Hepatocyte (in vitro differentiated cells): ENCODE measurements at regions not wholly inside any gene's neighbourhood (a gene's known extent, or its start where the extent isn't known, plus 50 kb on each side); places are given as distances from the start of the nearest gene placed in this dataset.

Experiments
- DNase-seq: peaks from one replicate; pipeline ENCODE4 v3.0.0-alpha.2; 2016; ENCODE audit warnings: low spot score
- H2AFZ ChIP-seq: fragments of 200-600 bp; sonication (generic); 2 replicates; pipeline ENCODE4 v1.6.0; 2016; ENCODE audit warnings: antibody characterized with exemption, mild to moderate bottlenecking
- H3K27ac ChIP-seq: fragments of 200-600 bp; sonication (generic); 2 replicates; pipeline ENCODE4 v1.5.1; 2016; ENCODE audit warnings: mild to moderate bottlenecking
- H3K27me3 ChIP-seq: fragments of 200-600 bp; sonication (generic); 2 replicates; pipeline ENCODE4 v1.6.1; 2016
- H3K36me3 ChIP-seq: fragments of 200-600 bp; sonication (generic); replicated peaks from 2 replicates; pipeline ENCODE4 v1.5.1; 2016; ENCODE audit warnings: low read depth; ENCODE audit not compliant: insufficient read depth
- H3K4me1 ChIP-seq: fragments of 200-600 bp; sonication (generic); 2 replicates; pipeline ENCODE4 v1.5.1; 2016; ENCODE audit warnings: mild to moderate bottlenecking, moderate library complexity; ENCODE audit not compliant: insufficient read depth
- H3K4me2 ChIP-seq: fragments of 200-600 bp; sonication (generic); 2 replicates; pipeline ENCODE4 v1.6.0; 2016
- H3K4me3 ChIP-seq: fragments of 200-600 bp; sonication (generic); 2 replicates; pipeline ENCODE4 v1.5.1; 2016; ENCODE audit warnings: mild to moderate bottlenecking
- H3K79me2 ChIP-seq: fragments of 200-600 bp; sonication (generic); 2 replicates; pipeline ENCODE4 v1.6.0; 2017; ENCODE audit warnings: mild to moderate bottlenecking
- H3K9me2 ChIP-seq: fragments of 200-600 bp; sonication (generic); replicated peaks from 2 replicates; pipeline ENCODE4 v1.6.0; 2017; ENCODE audit warnings: mild to moderate bottlenecking; ENCODE audit not compliant: insufficient read depth
- H3K9me3 ChIP-seq: fragments of 200-600 bp; sonication (generic); 2 replicates; pipeline ENCODE4 v1.5.1; 2016; ENCODE audit warnings: low read depth, mild to moderate bottlenecking
- H4K20me1 ChIP-seq: fragments of 200-600 bp; sonication (generic); 2 replicates; pipeline ENCODE4 v1.6.0; 2016; ENCODE audit warnings: mild to moderate bottlenecking; ENCODE audit not compliant: insufficient read depth, poor library complexity, severe bottlenecking
- CTCF ChIP-seq: fragments of 200-600 bp; sonication (generic); IDR thresholded peaks from 2 replicates; pipeline ENCODE4 v1.5.1; 2016; ENCODE audit warnings: antibody characterized with exemption, mild to moderate bottlenecking; ENCODE audit not compliant: poor library complexity
- EZH2 ChIP-seq: fragments of 200-600 bp; sonication (generic); IDR thresholded peaks from 2 replicates; pipeline ENCODE4 v1.6.1; 2016; ENCODE audit warnings: antibody characterized with exemption, mild to moderate bottlenecking, borderline replicate concordance
- EZH2phosphoT487 ChIP-seq: fragments of 200-600 bp; sonication (generic); IDR thresholded peaks from one replicate; pipeline ENCODE4 v1.6.1; 2018; ENCODE audit warnings: antibody characterized with exemption, mild to moderate bottlenecking, low read depth, moderate library complexity; ENCODE audit not compliant: unreplicated experiment, severe bottlenecking
- WGBS: methylation state at CpG from one replicate; pipeline ENCODE4 v1.1.6; 2016; ENCODE audit warnings: low lambda C conversion rate; ENCODE audit errors: missing lambda C conversion rate; 5-methylcytosine and 5-hydroxymethylcytosine counted together

- Histone ChIP-seq H3K9me3 (no peaks in the 10 kb centered on the region), H4K20me1 (no peaks in the 10 kb centered on the region), H3K4me2 (no peak overlapping the region), H3K4me3 (no peak overlapping the region), H3K27me3 (no peaks in the 10 kb centered on the region), H3K79me2 (no peaks in the 10 kb centered on the region), H2AFZ (no peak overlapping the region), H3K36me3 (no peaks in the 10 kb centered on the region), H3K27ac (no peak overlapping the region), H3K9me2 (no peaks in the 10 kb centered on the region), H3K4me1 (no peaks in the 10 kb centered on the region)
- no peak for TF ChIP-seq EZH2
- TF ChIP-seq CTCF: no peak
- DNase-seq: no peak
- WGBS: 100% methylated on average over 1 of the region's 1 CpG
Measured at GRCh38 chr12:25740617-25741016, 187.5 kb upstream of the LMNTD1 start.

DNA sequence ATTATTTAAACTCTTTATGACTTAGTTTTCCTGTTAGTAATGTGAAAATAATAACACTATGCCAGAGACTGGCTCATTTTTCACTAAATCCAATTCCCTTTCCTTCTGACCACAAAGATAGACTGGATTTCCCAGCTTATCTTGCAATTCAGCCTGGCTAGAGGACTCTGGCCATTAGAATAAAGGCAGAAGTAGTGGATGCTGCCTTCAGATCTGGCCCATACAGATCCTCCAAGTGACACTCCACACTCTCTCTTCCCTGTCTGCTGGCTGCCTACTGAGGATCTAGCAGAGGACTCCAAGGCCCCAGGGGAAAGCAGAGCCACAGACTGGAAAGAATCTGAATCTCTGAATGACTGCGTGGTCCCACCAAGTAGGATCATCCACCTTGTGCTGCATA is 188.8 kb upstream of the LMNTD1 start:
- no peak for DNase-seq
- Histone ChIP-seq H3K9me3 (no peaks in the 10 kb centered on the region), H3K27me3 (no peaks in the 10 kb centered on the region), H3K79me2 (no peaks in the 10 kb centered on the region), H3K9me2 (no peaks in the 10 kb centered on the region), H4K20me1 (no peaks in the 10 kb centered on the region), H2AFZ (no peak overlapping the region), H3K4me3 (no peak overlapping the region), H3K4me2 (no peak overlapping the region), H3K27ac (no peak overlapping the region), H3K36me3 (no peaks in the 10 kb centered on the region), H3K4me1 (no peaks in the 10 kb centered on the region)
- 96% methylated on average over 1 of the region's 1 CpG for WGBS
- TF ChIP-seq CTCF (no peak), EZH2phosphoT487 (no peak), EZH2 (no peak)

GRCh38 chr12:25743679-25744215 is 190.7 kb upstream of the LMNTD1 start:
- DNase-seq: no peak
- Histone ChIP-seq H3K27ac (no peak overlapping the region), H3K9me2 (no peaks in the 10 kb centered on the region), H4K20me1 (no peaks in the 10 kb centered on the region), H3K79me2 (no peaks in the 10 kb centered on the region), H3K4me2 (no peak overlapping the region), H3K36me3 (no peaks in the 10 kb centered on the region), H3K9me3 (no peaks in the 10 kb centered on the region), H3K27me3 (no peaks in the 10 kb centered on the region), H2AFZ (no peak overlapping the region), H3K4me1 (no peaks in the 10 kb centered on the region), H3K4me3 (no peak overlapping the region)
- TF ChIP-seq EZH2 (no peak), EZH2phosphoT487 (no peak), CTCF (no peak)
- WGBS: 87% methylated on average over 5 of the region's 5 CpGs

DNA sequence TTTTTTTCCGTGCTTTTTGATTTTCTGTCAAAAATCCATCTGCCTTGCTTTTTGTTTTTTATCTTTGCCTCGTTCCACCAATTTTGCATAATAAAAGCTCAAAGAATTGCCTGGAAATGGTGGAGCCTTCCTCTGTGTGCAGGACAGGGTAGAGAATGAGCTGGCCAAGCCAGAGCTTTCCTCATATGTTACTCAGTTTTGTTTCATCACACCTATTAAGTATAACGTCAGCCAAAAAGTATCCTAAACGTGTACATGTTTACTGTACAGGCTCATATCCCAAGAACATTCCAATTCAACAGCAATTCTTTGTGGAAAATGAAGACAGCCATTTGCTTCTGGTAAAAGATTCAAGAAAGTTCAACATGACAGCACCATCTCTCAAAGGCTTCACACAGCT is 191.2 kb upstream of the LMNTD1 start:
- H3K27ac ChIP-seq: no peak overlapping the region
- H4K20me1 ChIP-seq: no peaks in the 10 kb centered on the region
- WGBS: 72% methylated on average over 4 of the region's 4 CpGs
- no peaks in the 10 kb centered on the region for H3K36me3 ChIP-seq
- no peaks in the 10 kb centered on the region for H3K9me2 ChIP-seq
- H3K4me3 ChIP-seq: no peak overlapping the region
- no peak overlapping the region for H3K4me2 ChIP-seq
- no peaks in the 10 kb centered on the region for H3K27me3 ChIP-seq
- H2AFZ ChIP-seq: no peak overlapping the region
- H3K9me3 ChIP-seq: no peaks in the 10 kb centered on the region
- DNase-seq: no peak
- H3K79me2 ChIP-seq: no peaks in the 10 kb centered on the region
- H3K4me1 ChIP-seq: no peaks in the 10 kb centered on the region
- no peak for TF ChIP-seq CTCF
- TF ChIP-seq EZH2phosphoT487: no peak
- TF ChIP-seq EZH2: no peak
